GM18873 (cell line): ENCODE measurements at regions not wholly inside any gene's neighbourhood (a gene's known extent, or its start where the extent isn't known, plus 50 kb on each side); places are given as distances from the start of the nearest gene placed in this dataset.

Source experiments
- ATAC-seq: cut with Tn5 transposase; IDR thresholded peaks from one replicate; pipeline ENCODE4 v1.9.1; 2021; ENCODE audit warnings: mild to moderate bottlenecking, moderate library complexity, moderate number of reproducible peaks; ENCODE audit not compliant: unreplicated experiment, low FRiP score

DNA sequence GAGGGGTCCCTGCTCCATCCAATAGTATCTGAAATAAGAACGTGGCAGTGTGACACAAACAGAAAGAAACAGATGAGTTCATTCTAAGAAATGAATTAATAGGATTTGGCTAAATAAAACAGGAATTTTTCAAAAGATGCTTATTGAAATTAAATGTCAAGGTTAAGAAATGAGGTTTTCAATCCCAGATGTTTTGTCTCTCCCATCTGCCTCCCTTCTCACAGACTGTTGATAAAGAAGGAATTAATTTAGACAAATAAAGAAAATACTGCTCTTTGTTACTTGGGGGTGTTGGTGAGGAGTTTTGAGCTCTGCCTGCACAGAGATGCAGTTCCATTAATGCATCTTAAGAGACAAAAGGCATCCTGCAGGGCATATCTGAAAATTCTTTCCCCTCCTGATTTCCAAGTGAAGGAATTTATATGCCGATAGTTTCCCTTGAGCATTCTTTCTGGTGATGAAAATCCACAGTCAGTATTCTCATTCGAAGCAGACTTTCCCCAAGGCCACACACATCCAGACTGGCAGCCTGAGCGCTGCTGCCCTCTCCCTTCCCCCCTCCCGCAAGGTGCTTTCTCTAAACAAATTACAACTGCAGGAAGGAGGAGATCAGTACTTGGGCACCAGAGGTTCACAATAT lies 385.4 kb upstream of the RND3 start:
- ATAC-seq: no peak

DNA sequence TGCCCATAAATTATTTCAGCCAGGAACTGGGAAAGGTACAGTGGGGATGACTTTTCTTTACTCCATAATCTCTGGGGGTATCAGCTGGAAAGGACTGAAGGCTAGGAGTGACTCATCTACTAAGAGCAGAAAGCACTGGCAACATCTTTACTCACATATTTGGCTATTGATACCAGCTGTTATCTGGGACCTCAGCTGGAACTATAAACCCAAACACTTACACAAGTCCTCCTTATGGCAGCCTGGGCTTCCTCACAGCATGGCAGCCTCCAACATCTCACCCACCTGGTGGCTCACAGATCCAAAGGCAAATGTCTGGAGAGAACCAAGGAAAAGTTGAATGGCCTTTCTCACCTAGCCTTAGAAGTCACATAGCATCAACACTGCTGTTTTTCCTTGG lies 379.0 kb upstream of the RND3 start:
- no peak for ATAC-seq

DNA sequence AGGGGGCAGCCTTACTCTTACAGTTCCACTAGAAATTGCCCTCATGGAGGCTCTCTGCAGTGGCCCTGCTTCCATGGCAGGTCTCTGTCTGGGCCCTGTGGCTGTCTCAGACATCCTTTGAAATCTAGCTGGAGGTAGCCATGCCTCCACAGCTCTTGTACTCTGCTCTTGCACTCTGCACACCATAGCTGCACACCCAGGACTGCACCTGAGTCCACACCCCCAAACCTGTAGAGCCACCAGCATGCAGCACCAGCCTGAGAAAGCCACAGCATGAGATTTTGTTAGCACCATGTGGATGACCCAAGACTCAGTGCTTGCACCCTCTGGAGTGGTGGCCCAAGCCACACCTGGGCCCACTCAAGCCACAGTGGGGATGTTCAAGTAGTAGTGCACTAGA lies 376.2 kb upstream of the RND3 start:
- no peak for ATAC-seq

DNA sequence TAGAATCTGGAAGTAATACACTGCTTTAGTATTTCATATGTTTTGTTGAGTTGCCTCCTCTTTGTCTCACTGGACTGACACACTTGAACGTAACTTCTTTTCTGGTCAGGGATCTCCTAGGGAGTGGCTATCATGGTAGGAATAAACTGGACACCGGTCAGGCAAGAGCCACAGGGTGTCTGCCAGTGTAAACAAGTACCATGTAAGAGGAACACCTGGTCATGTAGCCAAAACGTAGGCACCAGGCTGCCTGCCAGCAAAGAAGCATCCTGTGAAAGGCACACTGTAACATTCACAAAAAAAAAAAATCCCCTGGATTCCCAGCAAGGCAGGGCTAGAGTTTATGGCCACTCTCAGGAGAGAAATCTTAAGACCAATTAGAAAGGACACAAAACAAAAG lies 372.8 kb upstream of the RND3 start:
- ATAC-seq: no peak

DNA sequence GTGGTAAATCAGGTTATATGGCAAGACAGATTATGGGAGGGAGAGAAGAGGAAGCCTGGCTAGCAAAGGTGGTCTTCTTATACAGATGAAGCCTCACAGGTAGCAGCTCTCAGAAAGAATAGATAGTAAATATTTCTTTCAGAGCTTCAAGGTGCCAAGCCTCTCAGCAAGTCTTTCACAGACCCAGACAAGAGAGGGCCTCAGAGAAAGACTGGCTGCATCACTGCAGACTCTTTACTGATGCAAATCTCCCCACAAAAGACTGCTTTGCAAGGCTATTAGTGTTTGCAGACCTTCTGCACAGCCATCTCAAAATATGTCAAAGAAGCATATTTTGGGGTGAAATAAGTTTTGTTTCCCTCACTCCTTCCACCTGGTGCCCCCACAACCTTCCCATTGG lies 372.4 kb upstream of the RND3 start:
- no peak for ATAC-seq

DNA sequence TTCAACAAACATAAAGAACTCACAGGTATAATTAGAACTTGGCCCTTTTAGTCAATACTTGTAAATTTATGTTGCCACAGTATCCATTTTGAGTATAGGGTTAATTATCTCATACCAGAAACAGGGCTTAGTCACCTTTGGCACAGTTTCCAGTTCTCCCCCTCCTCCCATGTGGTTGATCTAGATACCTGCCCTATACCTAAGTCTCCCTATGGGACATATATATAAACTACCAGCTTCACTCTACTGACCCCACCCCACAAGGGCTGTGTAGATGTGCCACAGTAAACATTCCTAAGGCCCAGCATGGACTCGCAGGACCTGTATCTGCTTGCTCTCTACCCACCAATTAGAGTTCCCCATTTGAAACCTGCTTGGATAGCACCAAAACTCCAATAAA lies 371.7 kb upstream of the RND3 start:
- no peak for ATAC-seq

DNA sequence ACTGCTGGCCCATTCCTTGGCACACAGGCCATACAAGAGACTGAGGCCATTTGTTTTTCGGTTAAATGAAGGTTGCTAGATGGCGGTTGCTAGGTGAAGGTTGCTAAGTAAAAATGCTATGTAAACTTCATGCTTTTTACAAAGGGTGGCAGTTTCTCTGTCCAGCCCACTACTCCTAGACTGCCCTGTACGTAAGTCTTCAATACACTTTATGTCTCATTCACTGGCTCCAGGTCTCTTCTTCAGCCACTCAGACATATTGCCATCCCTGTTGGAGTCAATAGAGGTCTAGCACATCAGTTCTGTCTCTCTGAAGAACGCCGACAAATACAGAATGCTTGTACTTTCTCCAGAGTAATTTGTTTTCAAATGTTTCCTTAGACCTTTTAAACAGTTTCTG lies 370.9 kb upstream of the RND3 start:
- no peak for ATAC-seq

DNA sequence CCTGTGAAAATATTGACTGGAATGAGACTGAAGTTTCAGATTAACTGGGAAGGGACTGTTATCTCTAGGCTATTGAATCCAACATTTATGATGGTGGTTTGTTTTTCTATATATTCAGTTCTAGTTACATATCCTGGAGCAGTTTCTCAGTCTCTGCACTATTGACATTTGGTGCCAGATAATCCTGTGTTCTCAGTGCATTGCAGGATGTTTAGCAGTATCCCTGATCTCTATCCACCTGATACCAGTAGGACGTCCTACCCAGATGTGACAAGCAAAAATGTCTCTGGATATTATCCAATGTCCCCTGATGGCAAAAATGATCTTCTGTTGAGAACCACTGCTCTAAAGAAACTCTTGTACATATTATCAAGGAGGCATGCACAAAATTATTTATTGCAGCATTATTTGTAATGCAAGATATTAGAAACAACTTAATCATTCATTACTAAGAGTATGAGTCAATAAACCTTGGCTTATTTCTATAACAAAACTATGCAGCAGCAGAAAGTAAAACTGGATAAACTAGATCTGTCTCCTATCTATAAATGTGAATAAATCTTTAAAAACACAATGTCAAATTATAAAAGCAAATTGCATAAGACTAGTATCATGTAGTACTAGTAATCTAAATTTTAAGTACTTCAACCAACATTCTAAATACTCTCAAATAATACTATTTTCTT lies 369.3 kb upstream of the RND3 start:
- no peak for ATAC-seq

DNA sequence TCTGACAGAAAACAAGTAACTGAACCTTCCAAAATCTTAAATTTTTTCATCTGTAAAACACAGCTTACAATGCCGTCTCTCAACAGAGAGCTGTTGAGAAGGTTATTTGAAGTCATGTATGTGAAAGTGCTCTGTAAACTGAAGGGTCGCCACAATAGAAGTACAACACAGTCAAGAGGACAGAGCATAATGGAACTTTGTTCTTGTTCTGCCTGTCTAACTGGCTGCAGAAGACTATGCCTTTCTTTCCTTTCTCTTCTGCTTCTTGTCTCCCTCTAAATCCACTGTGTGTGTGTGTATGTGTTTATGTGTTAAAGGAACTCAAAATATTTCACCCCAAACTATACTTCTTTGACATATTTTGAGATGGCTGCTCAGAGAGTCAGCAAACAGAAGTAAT lies 365.8 kb upstream of the RND3 start:
- ATAC-seq: no peak

DNA sequence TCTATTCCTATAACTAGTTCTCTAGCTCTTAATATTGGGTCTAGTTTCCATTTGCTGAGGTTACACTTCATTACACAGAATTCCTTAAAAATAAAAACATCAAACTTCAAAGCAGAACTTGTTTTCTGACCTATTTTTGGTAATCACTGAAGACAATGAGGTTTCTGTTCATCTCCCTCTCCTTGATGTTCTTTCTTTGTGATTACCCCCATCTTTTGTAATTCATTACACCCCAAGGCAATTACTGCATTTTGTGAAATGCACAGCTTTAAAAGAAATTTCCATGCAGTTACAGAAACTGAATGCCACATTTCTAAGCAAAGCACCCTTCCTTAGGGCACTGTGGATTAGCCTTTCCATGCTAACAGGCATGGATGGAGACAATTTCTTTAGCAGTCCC lies 363.2 kb upstream of the RND3 start:
- ATAC-seq: no peak

DNA sequence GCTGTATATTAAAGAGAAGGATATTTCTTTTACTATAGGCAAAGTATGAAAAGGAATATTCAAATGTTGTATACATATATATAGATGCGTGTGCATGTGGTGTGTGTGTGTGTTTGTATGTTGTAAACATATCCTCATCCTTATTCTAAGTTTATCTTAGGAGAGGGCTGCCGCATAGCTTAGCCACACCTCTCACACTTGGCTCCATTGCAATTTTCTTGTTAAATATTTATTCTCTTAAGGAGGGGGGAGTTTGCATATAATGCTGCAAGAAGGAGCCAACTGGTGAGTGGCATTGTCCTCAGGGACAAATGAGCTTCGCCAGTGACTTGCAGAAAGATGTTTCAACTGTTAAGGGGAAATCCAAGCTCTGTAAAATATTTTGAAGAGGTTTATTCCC lies 360.1 kb upstream of the RND3 start:
- ATAC-seq: no peak

DNA sequence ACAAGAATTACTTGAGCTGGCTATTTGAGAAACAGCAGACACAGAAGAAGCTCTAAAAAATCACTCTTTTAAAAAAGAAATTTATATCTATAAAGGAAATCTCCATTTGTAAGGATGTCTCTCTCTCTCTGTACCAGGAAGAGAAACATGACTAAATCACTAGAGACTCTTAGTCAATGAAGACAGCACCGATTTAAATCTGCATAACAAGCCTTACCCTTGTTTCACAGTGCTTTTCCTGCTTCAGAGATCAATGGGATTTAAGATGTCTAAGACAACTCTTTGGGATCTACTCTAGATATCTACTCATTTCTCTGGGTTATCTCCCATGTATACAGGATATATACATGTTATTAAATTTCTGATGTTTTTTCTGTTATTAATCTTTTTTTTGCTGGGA lies 359.2 kb upstream of the RND3 start:
- ATAC-seq: no peak

DNA sequence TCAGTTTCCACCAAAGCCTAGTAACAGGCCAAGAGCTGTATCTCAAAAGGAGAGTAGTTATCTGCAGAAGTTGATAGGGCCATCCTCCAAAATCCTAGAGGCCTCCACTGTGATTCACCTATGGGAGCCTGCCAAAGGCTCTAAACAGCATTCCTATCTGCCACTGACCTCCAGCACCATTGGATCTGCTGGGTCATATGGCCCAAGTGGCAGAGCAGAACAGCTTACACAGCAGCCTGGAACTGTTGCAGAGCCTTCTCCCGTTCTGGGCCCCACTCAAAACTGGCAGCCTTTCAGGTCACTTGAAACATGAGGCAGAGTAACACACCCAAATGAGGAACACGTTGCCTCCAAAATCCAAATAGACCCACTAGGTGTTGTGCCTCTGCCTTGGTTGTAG lies 345.2 kb upstream of the RND3 start:
- ATAC-seq: no peak

DNA sequence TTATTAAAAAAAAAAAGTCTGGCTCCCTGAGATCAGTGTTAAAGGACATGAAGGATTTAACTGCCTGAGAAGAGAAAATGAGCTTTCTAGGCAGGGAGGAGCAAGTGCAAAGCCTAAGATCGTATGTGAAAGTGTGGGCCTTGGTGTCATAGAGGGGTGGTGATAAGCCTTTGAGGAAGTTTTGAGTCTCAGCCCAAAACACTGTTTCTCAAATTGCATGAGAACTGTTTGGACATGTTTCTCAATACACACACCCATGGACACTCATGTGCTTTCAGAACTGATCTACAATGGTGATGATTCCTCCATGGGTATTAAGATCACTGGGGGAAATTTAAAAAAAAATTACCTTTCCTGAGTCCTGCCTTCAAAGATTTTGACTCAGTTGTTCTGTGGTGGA lies 336.7 kb upstream of the RND3 start:
- no peak for ATAC-seq

DNA sequence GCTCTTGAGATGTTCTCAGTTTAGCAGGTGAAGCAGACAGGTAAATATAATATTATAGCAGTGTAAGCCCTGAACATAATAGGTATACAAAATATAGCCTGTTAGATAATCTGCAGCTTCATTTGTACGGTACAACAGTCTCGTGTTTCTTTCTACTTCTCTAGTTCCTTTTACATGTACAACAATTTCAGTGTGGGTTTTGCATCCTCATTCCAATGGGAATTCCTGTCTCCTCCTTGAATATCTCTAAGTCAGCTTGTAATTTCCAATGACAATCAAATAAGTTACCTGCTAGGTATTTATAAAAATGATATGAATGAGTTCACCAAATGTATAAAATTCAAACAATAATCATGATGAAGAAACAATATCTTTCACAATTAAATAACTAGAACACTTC lies 330.0 kb upstream of the RND3 start:
- no peak for ATAC-seq

DNA sequence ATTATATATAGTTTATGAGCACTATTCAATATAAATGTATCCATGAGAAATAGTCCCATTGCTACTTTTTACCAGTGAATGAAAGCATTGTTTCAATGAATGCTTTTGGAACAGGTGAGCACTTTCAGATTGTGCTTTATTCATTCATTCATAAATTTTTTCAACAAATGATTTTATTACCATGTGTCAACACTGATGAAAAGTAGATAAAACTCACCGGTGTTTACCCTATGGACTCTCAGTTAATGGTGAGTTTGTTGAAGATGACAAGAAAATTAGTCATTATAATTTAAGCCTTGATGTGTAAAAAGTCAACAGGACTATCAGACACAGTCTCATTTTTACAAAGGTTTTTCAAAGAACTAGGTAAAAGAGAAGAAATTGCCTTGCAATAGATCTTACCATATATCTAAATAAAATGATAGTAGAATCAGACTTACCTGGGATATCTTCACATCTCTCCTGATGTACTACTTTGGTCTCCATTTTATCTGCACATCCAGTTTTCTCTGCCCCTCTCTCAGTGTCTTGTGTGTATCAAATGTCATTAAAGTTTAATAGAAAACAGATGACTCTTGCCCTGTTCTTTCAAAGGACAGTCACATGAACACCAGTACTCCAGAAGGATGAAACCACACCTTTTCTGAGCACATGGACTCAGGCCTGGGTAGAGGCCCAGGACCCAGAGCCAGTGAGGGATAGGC lies 325.3 kb upstream of the RND3 start:
- ATAC-seq: no peak

DNA sequence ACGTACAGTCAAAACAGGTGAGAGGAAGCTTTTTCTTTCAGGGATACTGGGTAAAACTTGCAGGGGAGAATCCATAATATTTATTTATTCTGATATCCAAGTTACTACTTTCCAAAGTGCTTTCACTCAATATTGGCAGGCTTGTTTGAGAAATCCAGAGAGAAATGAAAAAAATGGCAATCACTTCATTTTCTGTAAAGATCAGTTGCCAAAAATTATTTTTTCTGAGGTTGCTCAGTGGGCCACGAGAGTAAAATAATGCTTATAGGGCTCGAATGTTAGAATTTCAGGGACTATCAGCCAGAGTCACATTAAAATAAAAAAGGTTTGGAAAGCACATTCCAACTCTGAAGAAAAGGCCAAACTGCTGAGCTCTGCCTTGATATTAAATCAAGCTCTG lies 324.6 kb upstream of the RND3 start:
- ATAC-seq: no peak

DNA sequence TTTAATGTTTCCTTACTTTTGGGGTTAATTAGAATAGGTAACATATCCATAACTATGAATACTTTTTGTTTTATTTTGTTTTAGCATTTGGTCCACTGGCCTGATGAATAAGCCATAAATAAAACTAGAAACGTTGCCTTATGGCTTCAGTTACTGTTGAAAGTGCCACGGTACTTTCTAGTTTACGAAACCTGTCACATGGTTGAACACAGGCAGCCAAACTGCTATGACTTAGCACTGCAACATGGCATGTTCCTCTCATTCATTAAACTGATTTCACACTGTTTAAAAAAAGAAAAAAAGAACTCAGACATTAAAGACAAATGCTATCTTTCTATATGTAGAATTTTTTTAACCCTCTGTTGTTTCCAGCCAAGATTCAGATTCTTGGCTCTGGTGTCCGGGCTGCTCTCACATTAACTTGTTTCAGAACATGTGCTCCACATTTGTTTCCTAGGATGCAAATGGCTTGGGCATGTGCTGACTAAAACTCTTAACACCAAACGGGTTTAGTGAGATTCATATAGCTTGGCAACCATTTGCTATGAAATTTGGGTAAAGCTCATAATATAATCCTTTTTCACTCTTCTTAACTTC lies 323.9 kb upstream of the RND3 start:
- ATAC-seq: no peak

DNA sequence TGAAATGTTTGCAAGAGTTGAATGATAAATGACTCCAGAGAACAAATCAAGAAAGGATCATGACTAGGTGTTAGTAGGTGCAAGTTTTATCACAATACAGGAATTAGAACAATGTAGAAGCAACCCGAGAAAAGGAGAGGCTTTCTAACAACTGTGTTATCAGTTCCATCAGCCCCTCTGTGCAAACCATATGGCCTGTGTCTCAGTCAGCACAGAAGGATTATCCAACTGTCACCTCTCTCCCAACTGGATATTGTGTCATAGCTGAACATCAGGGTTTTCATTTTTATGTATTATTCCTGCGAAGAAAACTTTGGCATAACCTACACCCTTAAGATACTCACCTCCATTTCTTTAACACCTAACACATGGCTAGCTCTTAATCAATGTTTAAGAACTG lies 321.6 kb upstream of the RND3 start:
- ATAC-seq: no peak

DNA sequence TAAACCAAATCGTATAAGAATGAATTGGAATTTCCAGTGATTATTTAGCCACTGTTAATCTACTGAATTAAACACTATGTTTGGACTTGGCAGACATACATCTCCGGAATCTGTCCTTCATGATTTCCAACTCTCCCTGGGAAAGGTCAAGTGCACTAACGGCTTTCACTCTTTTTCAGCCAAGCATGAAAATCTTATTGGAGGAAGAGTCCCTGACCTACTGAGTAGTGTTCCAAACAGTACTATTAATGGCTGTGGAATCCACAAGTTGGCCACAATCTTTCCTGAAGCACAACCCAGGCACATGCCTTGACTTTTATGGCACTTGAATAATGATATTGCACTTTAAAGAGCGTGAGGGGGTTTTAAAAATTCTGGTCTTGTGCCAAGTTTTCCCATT lies 318.9 kb upstream of the RND3 start:
- ATAC-seq: no peak

DNA sequence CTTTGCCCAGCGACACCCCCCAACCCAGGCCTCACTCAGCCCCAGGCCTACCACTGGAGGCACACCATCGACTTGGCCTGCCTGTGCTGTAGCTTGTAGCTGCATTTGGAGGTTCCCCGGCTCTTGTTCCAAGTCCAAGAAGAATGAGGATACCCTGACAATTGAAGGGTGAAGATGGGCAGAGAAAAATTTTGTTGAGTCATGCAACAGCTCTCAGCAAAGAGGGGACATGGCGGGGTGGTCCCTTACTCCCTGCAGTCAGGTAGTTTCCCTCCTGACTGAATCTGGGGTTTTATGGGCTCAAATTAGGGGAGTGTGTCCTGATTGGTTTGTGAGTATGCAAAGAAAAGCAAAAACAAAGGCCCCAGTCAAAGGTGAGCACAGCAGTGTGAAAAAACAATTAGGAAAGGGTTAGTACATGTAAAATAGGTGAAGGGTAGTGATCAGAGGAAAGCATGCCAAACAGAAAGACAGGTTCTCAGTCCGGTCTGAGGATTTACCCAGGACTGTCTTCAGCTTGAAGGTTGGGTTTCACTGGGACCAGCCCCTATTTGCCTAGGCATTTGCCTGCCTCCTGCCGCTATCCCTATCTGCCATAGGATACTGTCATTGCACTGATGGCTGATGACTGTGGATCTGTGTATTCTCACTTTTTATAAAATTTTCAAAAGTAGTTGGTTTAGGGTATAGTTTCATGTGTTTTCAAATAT lies 316.4 kb upstream of the RND3 start:
- no peak for ATAC-seq
